PC-9 (cell line): ENCODE measurements at regions not wholly inside any gene's neighbourhood (a gene's known extent, or its start where the extent isn't known, plus 50 kb on each side); places are given as distances from the start of the nearest gene placed in this dataset.

ENCODE experiments used
- BruUV-seq: library from RNA; stranded (reverse); fragments of 400-500 nt; replicated peaks from 2 replicates; lab custom pipeline; 2021; lab: Mats Ljungman, UMichigan
- CTCF ChIA-PET: fragments of 300-600 bp; sonication (Branson Sonifier 250); formaldehyde crosslinking; loops from one replicate; lab custom pipeline; 2022; ENCODE audit warnings: antibody characterized with exemption; lab: Charles Lee
- POLR2A ChIA-PET: fragments of 300-600 bp; sonication (Branson Sonifier 250); formaldehyde crosslinking; loops from one replicate; lab custom pipeline; 2022; ENCODE audit warnings: antibody characterized with exemption; ENCODE audit not compliant: unreplicated experiment; lab: Charles Lee
- DNase-seq, 2 experiments: peaks; one replicate each; pipeline versions ENCODE4 v3.0.0 to v3.0.0-alpha.2; 2015 to 2022; ENCODE audit warnings: mixed read lengths in 1 of 2
- H2AFZ ChIP-seq: fragments of 200-600 bp; sonication (generic); 2 replicates; pipeline ENCODE4 v1.8.1; 2017; ENCODE audit warnings: antibody characterized with exemption
- H3F3A ChIP-seq: fragments of 200-600 bp; sonication (generic); 2 replicates; pipeline ENCODE4 v1.8.1; 2017; ENCODE audit warnings: antibody characterized with exemption, mild to moderate bottlenecking, low read depth; ENCODE audit not compliant: insufficient read depth
- H3K27ac ChIP-seq: fragments of 200-600 bp; sonication (generic); 2 replicates; pipeline ENCODE4 v1.6.1; 2016; ENCODE audit warnings: mixed run types
- H3K27me3 ChIP-seq: fragments of 200-600 bp; sonication (generic); 2 replicates; pipeline ENCODE4 v1.6.1; 2016; ENCODE audit warnings: low read depth, mixed run types; ENCODE audit not compliant: insufficient read depth
- H3K36me3 ChIP-seq: fragments of 200-600 bp; sonication (generic); 2 replicates; pipeline ENCODE4 v1.6.1; 2016; ENCODE audit warnings: low read depth, mixed run types
- H3K4me1 ChIP-seq: fragments of 200-600 bp; sonication (generic); replicated peaks from 2 replicates; pipeline ENCODE4 v1.6.1; 2016; ENCODE audit warnings: mixed run types; ENCODE audit not compliant: insufficient read depth
- H3K4me2 ChIP-seq: fragments of 200-600 bp; sonication (generic); 2 replicates; pipeline ENCODE4 v1.6.1; 2017; ENCODE audit warnings: mixed run types
- H3K4me3 ChIP-seq: fragments of 200-600 bp; sonication (generic); 2 replicates; pipeline ENCODE4 v1.6.1; 2016; ENCODE audit warnings: mixed run types
- H3K79me2 ChIP-seq: fragments of 200-600 bp; sonication (generic); 2 replicates; pipeline ENCODE4 v1.6.1; 2017; ENCODE audit warnings: low read depth, mixed run types
- H3K9me2 ChIP-seq: fragments of 200-600 bp; sonication (generic); 2 replicates; pipeline ENCODE4 v1.8.1; 2017; ENCODE audit warnings: mild to moderate bottlenecking; ENCODE audit not compliant: insufficient read depth
- H3K9me3 ChIP-seq: fragments of 200-600 bp; sonication (generic); 2 replicates; pipeline ENCODE4 v1.8.1; 2016; ENCODE audit warnings: low read depth; ENCODE audit not compliant: insufficient read depth
- H4K20me1 ChIP-seq: fragments of 200-600 bp; sonication (generic); 2 replicates; pipeline ENCODE4 v1.8.1; 2017; ENCODE audit not compliant: insufficient read depth
- EZH2 ChIP-seq: fragments of 200-600 bp; sonication (generic); IDR thresholded peaks from 2 replicates; pipeline ENCODE4 v1.8.0; 2017; ENCODE audit warnings: antibody characterized with exemption, low read depth
- intact Hi-C: fragments of 100-400 bp; cut with micrococcal nuclease; formaldehyde crosslinking; loops from one replicate; pipeline ENCODE4 v1.10.0; 2022; ENCODE audit not compliant: unreplicated experiment
- TF ChIP-seq, protein P1 (sequence below): fragments of 200-600 bp; sonication (generic); conservative IDR thresholded peaks from 2 replicates; pipeline ENCODE4 v1.6.1; 2017; ENCODE audit warnings: mixed run types, antibody characterized with exemption, mild to moderate bottlenecking, moderate library complexity

- Histone ChIP-seq H4K20me1 (no peaks in the 10 kb centered on the region), H3K36me3 (no peaks in the 10 kb centered on the region), H3F3A (no peaks in the 10 kb centered on the region), H3K27me3 (no peaks in the 10 kb centered on the region), H3K9me2 (no peaks in the 10 kb centered on the region), H3K4me3 (no peak overlapping the region), H2AFZ (no peak overlapping the region), H3K4me2 (no peak overlapping the region), H3K79me2 (no peaks in the 10 kb centered on the region), H3K9me3 (no peaks in the 10 kb centered on the region), H3K27ac (no peak overlapping the region), H3K4me1 (no peaks in the 10 kb centered on the region)
- BruUV-seq = no TSS peak
- DNase-seq = no peak
- CTCF ChIA-PET = no interaction called here
- TF ChIP-seq, protein P1, sequence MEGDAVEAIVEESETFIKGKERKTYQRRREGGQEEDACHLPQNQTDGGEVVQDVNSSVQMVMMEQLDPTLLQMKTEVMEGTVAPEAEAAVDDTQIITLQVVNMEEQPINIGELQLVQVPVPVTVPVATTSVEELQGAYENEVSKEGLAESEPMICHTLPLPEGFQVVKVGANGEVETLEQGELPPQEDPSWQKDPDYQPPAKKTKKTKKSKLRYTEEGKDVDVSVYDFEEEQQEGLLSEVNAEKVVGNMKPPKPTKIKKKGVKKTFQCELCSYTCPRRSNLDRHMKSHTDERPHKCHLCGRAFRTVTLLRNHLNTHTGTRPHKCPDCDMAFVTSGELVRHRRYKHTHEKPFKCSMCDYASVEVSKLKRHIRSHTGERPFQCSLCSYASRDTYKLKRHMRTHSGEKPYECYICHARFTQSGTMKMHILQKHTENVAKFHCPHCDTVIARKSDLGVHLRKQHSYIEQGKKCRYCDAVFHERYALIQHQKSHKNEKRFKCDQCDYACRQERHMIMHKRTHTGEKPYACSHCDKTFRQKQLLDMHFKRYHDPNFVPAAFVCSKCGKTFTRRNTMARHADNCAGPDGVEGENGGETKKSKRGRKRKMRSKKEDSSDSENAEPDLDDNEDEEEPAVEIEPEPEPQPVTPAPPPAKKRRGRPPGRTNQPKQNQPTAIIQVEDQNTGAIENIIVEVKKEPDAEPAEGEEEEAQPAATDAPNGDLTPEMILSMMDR = no peak
- no peak for TF ChIP-seq EZH2
- intact Hi-C loops = no loop called here
- POLR2A ChIA-PET = no interaction called here
These were observed 363.9 kb upstream of the MEF2C start for GRCh38 chr5:89246864-89247263.

GRCh38 chr5:89246252-89246651 is 363.3 kb upstream of the MEF2C start:
- CTCF ChIA-PET = no interaction called here
- no peak overlapping the region for H2AFZ ChIP-seq
- DNase-seq = no peak

DNA sequence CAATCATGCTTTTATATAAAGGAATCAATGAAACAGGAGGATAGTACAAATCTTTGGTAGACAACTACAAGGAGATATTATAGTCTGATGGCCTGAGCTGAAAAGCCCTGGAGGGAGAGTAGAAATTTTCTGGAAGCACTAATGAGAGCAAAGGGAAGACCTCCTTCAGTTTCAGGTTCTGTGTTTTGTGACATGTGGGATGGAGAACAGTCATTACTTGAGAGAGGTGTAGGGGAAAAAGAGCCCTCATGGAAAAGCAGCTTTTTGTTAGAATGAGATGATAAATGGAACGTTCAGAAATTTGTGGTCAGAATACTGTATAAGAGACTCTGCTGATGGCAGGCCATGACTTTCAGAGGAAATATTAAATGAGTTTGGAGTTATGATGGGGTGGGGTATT is 360.6 kb upstream of the MEF2C start:
- Histone ChIP-seq H3K9me3 (no peaks in the 10 kb centered on the region), H3K79me2 (no peaks in the 10 kb centered on the region), H3K9me2 (no peaks in the 10 kb centered on the region), H3K4me3 (no peak overlapping the region), H3K4me2 (no peak overlapping the region), H4K20me1 (no peaks in the 10 kb centered on the region), H2AFZ (no peak overlapping the region), H3F3A (no peaks in the 10 kb centered on the region), H3K27me3 (no peaks in the 10 kb centered on the region), H3K36me3 (no peaks in the 10 kb centered on the region), H3K27ac (no peak overlapping the region), H3K4me1 (no peaks in the 10 kb centered on the region)
- TF ChIP-seq EZH2 = no peak
- TF ChIP-seq, protein P1 = no peak
- no peak for DNase-seq
- BruUV-seq = no TSS peak
- POLR2A ChIA-PET = no interaction called here
- CTCF ChIA-PET = no interaction called here
- intact Hi-C loops = no loop called here

More at GRCh38 chr5:89246252-89246651, 363.3 kb upstream of the MEF2C start:
- H3K36me3 ChIP-seq = no peaks in the 10 kb centered on the region
- no peaks in the 10 kb centered on the region for H3K79me2 ChIP-seq
- BruUV-seq = no TSS peak
- no peaks in the 10 kb centered on the region for H3K27me3 ChIP-seq
- H3K27ac ChIP-seq = no peak overlapping the region
- intact Hi-C loops = no loop called here
- no peaks in the 10 kb centered on the region for H4K20me1 ChIP-seq
- H3K4me3 ChIP-seq = no peak overlapping the region
- TF ChIP-seq, protein P1 = no peak
- no peak for TF ChIP-seq EZH2
- H3K4me2 ChIP-seq = no peak overlapping the region
- H3K9me3 ChIP-seq = no peaks in the 10 kb centered on the region
- POLR2A ChIA-PET = no interaction called here
- H3K4me1 ChIP-seq = no peaks in the 10 kb centered on the region
- H3F3A ChIP-seq = no peaks in the 10 kb centered on the region
- H3K9me2 ChIP-seq = no peaks in the 10 kb centered on the region
